ENCODE measurements at regions not wholly inside any gene's neighbourhood (a gene's known extent, or its start where the extent isn't known, plus 50 kb on each side); places are given as distances from the start of the nearest gene placed in this dataset.

DNA sequence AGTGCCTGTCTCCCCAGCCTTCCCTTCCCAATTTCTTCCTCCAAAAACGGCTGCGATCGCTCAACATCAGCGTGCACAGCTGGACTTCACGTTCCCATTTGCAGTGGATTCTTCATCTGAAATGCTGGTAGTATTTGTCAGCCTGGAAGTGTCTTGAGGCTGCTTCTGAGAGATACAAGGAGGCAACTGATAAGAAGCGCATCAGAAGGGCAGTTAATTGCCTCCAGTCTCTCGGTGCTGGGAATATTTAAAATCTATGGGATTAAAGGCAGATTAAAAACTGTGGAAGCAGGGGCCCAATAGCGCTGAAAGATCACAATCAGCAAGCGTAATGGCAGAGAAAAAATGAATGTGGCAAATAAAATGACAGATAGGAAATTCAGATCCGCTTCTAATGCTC is 450.0 kb downstream of the GATA3 start:
- DNase-seq = no peak

GRCh38 chr10:8507156-8507555 is 452.7 kb downstream of the GATA3 start:
- DNase-seq = no peak

- no peak for DNase-seq
Measured at GRCh38 chr10:8508882-8509281, 454.4 kb downstream of the GATA3 start.

GRCh38 chr10:8510471-8510870 is 456.0 kb downstream of the GATA3 start:
- no peak for DNase-seq

DNA sequence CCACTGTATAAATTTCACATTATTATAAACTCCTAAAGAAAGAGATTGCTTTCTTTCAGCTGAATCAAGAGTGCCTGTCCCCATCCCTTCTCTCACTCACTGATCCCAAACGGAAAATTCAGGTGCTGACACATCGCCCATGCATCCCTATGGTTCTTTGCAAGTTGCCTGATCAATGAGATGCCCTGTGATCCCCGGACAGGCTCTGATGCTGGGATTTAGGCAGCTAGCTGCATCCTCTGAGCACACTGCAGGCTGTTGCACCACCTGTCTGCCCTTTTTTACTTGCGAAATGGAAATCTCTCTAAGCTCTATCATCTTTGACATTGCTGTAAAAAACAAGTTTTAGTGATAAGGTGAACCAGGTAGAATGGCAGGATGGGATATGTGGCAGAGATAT is 456.5 kb downstream of the GATA3 start:
- no peak for DNase-seq

DNA sequence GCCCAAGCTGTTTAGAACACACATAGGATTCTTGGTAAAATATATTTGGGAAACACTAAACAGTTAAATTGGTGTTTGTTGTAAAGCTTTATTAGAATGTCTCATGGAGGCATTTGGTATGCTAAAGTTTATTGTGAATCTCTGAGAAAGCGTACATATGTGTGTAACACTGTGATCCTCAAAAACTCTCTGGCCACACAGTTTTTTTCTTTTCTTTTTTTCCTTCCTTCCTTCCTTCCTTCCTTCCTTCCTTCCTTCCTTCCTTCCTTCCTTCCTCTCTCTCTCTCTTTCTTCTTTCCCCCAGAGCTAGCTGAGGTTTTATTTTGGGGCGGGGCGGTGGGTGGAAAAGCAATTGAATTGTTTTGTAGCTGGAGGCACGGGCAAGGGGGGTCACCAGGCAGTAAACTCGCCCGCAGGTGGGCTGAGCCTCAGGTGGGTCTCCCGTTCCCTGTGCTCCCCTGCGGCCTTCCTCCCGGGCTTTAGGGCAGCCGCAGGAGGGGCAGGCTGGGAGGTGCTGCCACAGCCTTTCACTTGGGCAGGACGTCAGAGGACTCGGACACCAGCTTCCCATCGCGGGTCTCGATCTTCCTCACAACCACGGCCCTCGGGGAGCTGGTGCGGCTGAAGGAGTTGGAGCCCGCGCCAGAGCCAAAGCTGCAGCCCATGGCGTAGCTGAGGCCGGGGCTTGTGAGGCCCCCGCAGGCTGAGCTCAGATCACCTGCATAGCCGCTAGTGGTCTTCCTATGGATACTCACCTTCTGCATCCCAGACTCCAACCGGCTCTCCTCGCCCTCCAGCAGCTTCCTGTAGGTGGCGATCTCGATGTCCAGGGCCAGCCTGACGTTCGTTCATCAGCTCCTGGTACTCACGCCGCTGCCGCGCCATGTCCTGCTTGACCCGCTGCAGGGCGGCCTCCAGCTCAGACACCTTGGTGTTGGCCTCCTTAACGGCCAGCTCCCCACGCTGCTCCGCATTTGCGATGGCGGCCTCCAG is 459.0 kb downstream of the GATA3 start:
- DNase-seq = no peak

- DNase-seq = no peak
Measured at GRCh38 chr10:8520382-8520781, 465.9 kb downstream of the GATA3 start.

GRCh38 chr10:8527773-8528172 is 473.3 kb downstream of the GATA3 start:
- no peak for DNase-seq

DNA sequence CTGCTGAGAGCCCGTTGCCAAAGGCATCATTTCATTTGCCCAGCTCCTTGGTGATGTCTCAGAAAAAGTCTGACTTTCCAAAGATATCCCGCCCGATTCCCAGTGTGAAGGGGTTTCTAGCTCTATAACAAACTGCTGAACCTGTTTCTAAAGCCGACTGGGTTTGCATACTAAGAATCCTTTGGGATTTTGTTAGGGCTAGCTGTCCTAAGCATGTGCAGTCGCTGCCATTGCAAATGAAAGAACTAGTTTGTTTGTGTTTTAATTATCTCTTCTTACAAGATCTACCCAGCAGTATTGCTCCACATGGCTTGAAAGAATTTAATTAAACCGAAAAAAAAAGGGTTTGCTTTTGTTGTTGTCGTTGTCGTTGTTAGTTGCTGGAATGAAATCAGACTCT is 476.6 kb downstream of the GATA3 start:
- DNase-seq = no peak

GRCh38 chr10:8532647-8533046 is 478.2 kb downstream of the GATA3 start:
- DNase-seq = no peak

DNA sequence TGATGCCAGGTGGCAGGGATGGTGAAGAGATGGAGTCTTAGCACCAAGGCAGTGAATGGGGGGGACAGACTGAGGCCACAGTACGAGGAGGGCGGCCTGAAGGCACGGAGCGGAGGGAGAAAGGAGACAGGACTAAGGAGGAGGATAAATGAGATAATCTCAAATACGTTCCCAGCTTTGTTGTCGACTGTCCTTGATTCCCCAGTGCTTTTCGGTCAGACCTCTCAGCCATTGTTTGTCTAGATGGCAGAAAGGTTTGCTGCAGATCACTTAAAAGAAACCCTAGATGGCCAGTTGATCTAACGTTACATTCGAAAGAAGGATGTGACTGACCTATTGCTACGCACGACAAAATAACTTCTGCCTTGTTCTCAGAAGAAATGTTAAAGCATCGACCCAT is 479.0 kb downstream of the GATA3 start:
- no peak for DNase-seq

- DNase-seq = no peak
Measured at GRCh38 chr10:8534096-8534495, 479.6 kb downstream of the GATA3 start.

- DNase-seq = no peak
Measured at GRCh38 chr10:8534891-8535290, 480.4 kb downstream of the GATA3 start.

- DNase-seq = no peak
Measured at GRCh38 chr10:8539056-8539455, 484.6 kb downstream of the GATA3 start.

DNA sequence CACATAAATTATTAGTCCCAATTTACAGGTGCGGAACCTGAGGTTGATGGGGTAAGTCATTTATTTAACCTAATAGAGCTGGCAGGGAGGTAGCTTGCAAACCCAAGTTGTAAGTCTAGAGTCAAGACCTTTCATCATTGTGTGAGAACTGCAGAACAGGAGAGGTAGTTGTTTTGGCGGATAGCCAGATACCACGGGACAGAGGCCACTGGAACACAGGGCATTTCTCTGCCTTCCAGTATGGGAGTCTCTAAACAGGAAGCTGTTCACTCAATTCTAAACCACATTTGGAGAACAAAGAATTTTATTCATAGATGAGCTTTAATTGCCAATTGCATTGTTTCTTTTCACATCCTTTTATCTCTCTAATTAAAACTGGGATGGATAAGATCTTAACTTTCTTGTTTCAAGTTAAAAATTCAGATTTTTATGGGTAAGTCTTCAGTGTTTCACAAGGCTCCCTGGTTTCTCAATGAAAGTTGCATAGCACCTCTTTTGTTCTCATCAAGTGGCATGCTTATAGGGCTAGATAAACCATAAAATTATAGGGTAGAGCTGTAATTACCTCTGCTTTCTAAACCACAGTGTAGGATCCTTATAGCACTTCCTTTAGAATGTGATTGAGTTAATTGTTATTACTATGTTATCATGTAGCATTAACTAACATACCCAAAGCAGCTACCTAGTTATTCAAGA is 489.0 kb downstream of the GATA3 start:
- no peak for DNase-seq

DNA sequence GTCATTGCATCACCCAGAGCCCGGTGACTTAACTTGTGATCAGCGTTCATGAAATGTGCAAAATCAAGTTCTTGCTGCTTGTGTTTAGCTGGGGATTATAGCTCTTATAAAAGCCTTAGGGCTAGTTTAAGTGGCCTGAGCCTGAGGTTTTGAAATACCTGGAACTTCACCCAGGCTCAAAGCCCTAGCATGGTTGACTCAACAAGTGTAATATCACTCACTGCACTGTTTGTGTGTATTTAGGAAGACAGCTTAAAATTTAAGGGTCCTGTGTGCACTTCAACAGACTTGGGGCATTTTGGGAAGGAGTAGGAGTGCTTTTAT is 489.5 kb downstream of the GATA3 start:
- DNase-seq = no peak

DNA sequence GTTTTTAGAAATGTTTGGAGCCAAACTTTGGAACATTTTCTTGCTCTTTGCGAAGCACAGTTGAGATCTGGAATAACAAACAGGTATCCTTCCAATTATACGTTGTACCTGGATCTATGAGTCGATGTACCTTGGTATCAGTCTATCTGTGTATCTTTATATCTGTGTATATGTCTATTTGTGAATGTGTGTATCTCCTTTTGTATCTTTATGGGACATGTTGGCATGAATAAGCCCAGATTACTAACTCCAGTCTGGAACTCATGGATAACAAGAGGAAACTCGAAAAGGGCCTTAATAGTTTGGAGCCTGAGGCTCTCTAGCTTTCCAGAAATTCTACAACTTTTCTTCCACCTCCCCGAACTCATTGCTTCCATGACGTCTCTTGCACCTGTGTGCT is 490.0 kb downstream of the GATA3 start:
- DNase-seq = no peak

- no peak for DNase-seq
Measured at GRCh38 chr10:8554574-8554973, 500.1 kb downstream of the GATA3 start.

- no peak for DNase-seq
Measured at GRCh38 chr10:8556321-8556720, 501.8 kb downstream of the GATA3 start.

- no peak for DNase-seq
Measured at GRCh38 chr10:8563478-8563877, 509.0 kb downstream of the GATA3 start.

GRCh38 chr10:8566737-8567136 is 512.2 kb downstream of the GATA3 start:
- no peak for DNase-seq

- no peak for DNase-seq
Measured at GRCh38 chr10:8568401-8568800, 513.9 kb downstream of the GATA3 start.

- no peak for DNase-seq
Measured at GRCh38 chr10:8575620-8576019, 521.1 kb downstream of the GATA3 start.

GRCh38 chr10:8576281-8576680 is 521.8 kb downstream of the GATA3 start:
- DNase-seq = no peak
